ENCODE measurements at regions not wholly inside any gene's neighbourhood (a gene's known extent, or its start where the extent isn't known, plus 50 kb on each side); places are given as distances from the start of the nearest gene placed in this dataset.
A peak's percentile ranks its signal among the peaks of the same experiment; 100 is the strongest.

GRCh38 chr2:7707723-7708122 lies 790.5 kb downstream of the RNF144A start:
- peak overlapping the region; percentile 10 for H3K27ac ChIP-seq (ENCODE audit: low read depth, low read length, severe bottlenecking)
- H3K4me1 ChIP-seq (ENCODE audit: control insufficient read depth, insufficient read depth, low read length, poor library complexity, severe bottlenecking), result peaks cover 25% of the 10 kb centered on the region
- no peaks in the 10 kb centered on the region for H3K9me3 ChIP-seq (ENCODE audit: control insufficient read depth, low read length)
- H3K4me3 ChIP-seq (ENCODE audit: extremely low read depth, insufficient read depth, low read length, poor library complexity, severe bottlenecking), result no peak overlapping the region
- no peaks in the 10 kb centered on the region for H3K36me3 ChIP-seq (ENCODE audit: control insufficient read depth, insufficient read depth, low read length)
- WGBS, 2 experiments (ENCODE audit: insufficient coverage in 2 of 2), result 83 to 85% methylated on average over 2 of the region's 2 CpGs

- H3K4me3 ChIP-seq (ENCODE audit: extremely low read depth, insufficient read depth, low read length, poor library complexity, severe bottlenecking), result no peak overlapping the region
- H3K4me1 ChIP-seq (ENCODE audit: control insufficient read depth, insufficient read depth, low read length, poor library complexity, severe bottlenecking), result peaks cover 19% of the 10 kb centered on the region
- no peak overlapping the region for H3K27ac ChIP-seq (ENCODE audit: low read depth, low read length, severe bottlenecking)
- H3K9me3 ChIP-seq (ENCODE audit: control insufficient read depth, low read length), result no peaks in the 10 kb centered on the region
- WGBS, 2 experiments (ENCODE audit: insufficient coverage in 2 of 2), result 88% methylated on average over 4 to 5 of the region's 5 CpGs
- H3K36me3 ChIP-seq (ENCODE audit: control insufficient read depth, insufficient read depth, low read length), result no peaks in the 10 kb centered on the region
Observed at GRCh38 chr2:7709907-7710306, 792.7 kb downstream of the RNF144A start.

GRCh38 chr2:7711167-7711566 lies 794.0 kb downstream of the RNF144A start:
- H3K4me1 ChIP-seq (ENCODE audit: control insufficient read depth, insufficient read depth, low read length, poor library complexity, severe bottlenecking), result peaks cover 19% of the 10 kb centered on the region
- no peaks in the 10 kb centered on the region for H3K9me3 ChIP-seq (ENCODE audit: control insufficient read depth, low read length)
- no peak overlapping the region for H3K27ac ChIP-seq (ENCODE audit: low read depth, low read length, severe bottlenecking)
- no peaks in the 10 kb centered on the region for H3K36me3 ChIP-seq (ENCODE audit: control insufficient read depth, insufficient read depth, low read length)
- no peak overlapping the region for H3K4me3 ChIP-seq (ENCODE audit: extremely low read depth, insufficient read depth, low read length, poor library complexity, severe bottlenecking)

- no peak overlapping the region for H3K4me3 ChIP-seq (ENCODE audit: extremely low read depth, insufficient read depth, low read length, poor library complexity, severe bottlenecking)
- H3K4me1 ChIP-seq (ENCODE audit: control insufficient read depth, insufficient read depth, low read length, poor library complexity, severe bottlenecking), result no peaks in the 10 kb centered on the region
- H3K36me3 ChIP-seq (ENCODE audit: control insufficient read depth, insufficient read depth, low read length), result no peaks in the 10 kb centered on the region
- no peaks in the 10 kb centered on the region for H3K9me3 ChIP-seq (ENCODE audit: control insufficient read depth, low read length)
- no CpG with 5 or more reads among the region's 2 CpGs for WGBS, 2 experiments (ENCODE audit: insufficient coverage in 2 of 2)
- H3K27ac ChIP-seq (ENCODE audit: low read depth, low read length, severe bottlenecking), result no peak overlapping the region
Observed at GRCh38 chr2:7719876-7720275, 802.7 kb downstream of the RNF144A start.

GRCh38 chr2:7721413-7721995 lies 804.3 kb downstream of the RNF144A start:
- H3K27ac ChIP-seq (ENCODE audit: low read depth, low read length, severe bottlenecking), result no peak overlapping the region
- WGBS, 2 experiments (ENCODE audit: insufficient coverage in 2 of 2), result 91 to 100% methylated on average over 2 to 5 of the region's 10 CpGs

GRCh38 chr2:7722212-7722910 lies 805.1 kb downstream of the RNF144A start:
- H3K9me3 ChIP-seq (ENCODE audit: control insufficient read depth, low read length), result no peaks in the 10 kb centered on the region
- no peak overlapping the region for H3K27ac ChIP-seq (ENCODE audit: low read depth, low read length, severe bottlenecking)
- no peaks in the 10 kb centered on the region for H3K4me1 ChIP-seq (ENCODE audit: control insufficient read depth, insufficient read depth, low read length, poor library complexity, severe bottlenecking)
- H3K4me3 ChIP-seq (ENCODE audit: extremely low read depth, insufficient read depth, low read length, poor library complexity, severe bottlenecking), result no peak overlapping the region
- H3K36me3 ChIP-seq (ENCODE audit: control insufficient read depth, insufficient read depth, low read length), result no peaks in the 10 kb centered on the region
- WGBS, 2 experiments (ENCODE audit: insufficient coverage in 2 of 2), result 90% methylated on average over 11 to 12 of the region's 13 CpGs

More at GRCh38 chr2:7721413-7721995, 804.3 kb downstream of the RNF144A start:
- Histone ChIP-seq H3K36me3 (ENCODE audit: control insufficient read depth, insufficient read depth, low read length) (no peaks in the 10 kb centered on the region), H3K9me3 (ENCODE audit: control insufficient read depth, low read length) (no peaks in the 10 kb centered on the region), H3K4me1 (ENCODE audit: control insufficient read depth, insufficient read depth, low read length, poor library complexity, severe bottlenecking) (no peaks in the 10 kb centered on the region), H3K4me3 (ENCODE audit: extremely low read depth, insufficient read depth, low read length, poor library complexity, severe bottlenecking) (no peak overlapping the region)

- WGBS, 2 experiments (ENCODE audit: insufficient coverage in 2 of 2), result 86 to 91% methylated on average over 4 to 5 of the region's 5 CpGs
- Histone ChIP-seq H3K4me1 (ENCODE audit: control insufficient read depth, insufficient read depth, low read length, poor library complexity, severe bottlenecking) (no peaks in the 10 kb centered on the region), H3K4me3 (ENCODE audit: extremely low read depth, insufficient read depth, low read length, poor library complexity, severe bottlenecking) (no peak overlapping the region), H3K36me3 (ENCODE audit: control insufficient read depth, insufficient read depth, low read length) (no peaks in the 10 kb centered on the region), H3K27ac (ENCODE audit: low read depth, low read length, severe bottlenecking) (no peak overlapping the region), H3K9me3 (ENCODE audit: control insufficient read depth, low read length) (no peaks in the 10 kb centered on the region)
Observed at GRCh38 chr2:7724336-7724735, 807.1 kb downstream of the RNF144A start.

GRCh38 chr2:7725171-7725849 lies 808.1 kb downstream of the RNF144A start:
- no peaks in the 10 kb centered on the region for H3K4me1 ChIP-seq (ENCODE audit: control insufficient read depth, insufficient read depth, low read length, poor library complexity, severe bottlenecking)
- no peaks in the 10 kb centered on the region for H3K36me3 ChIP-seq (ENCODE audit: control insufficient read depth, insufficient read depth, low read length)
- no peaks in the 10 kb centered on the region for H3K9me3 ChIP-seq (ENCODE audit: control insufficient read depth, low read length)
- H3K4me3 ChIP-seq (ENCODE audit: extremely low read depth, insufficient read depth, low read length, poor library complexity, severe bottlenecking), result no peak overlapping the region
- H3K27ac ChIP-seq (ENCODE audit: low read depth, low read length, severe bottlenecking), result no peak overlapping the region
- WGBS, 2 experiments (ENCODE audit: insufficient coverage in 2 of 2), result 63 to 81% methylated on average over 7 to 8 of the region's 9 CpGs

GRCh38 chr2:7725850-7726242 lies 808.6 kb downstream of the RNF144A start:
- no peaks in the 10 kb centered on the region for H3K36me3 ChIP-seq (ENCODE audit: control insufficient read depth, insufficient read depth, low read length)
- H3K27ac ChIP-seq (ENCODE audit: low read depth, low read length, severe bottlenecking), result no peak overlapping the region
- no peak overlapping the region for H3K4me3 ChIP-seq (ENCODE audit: extremely low read depth, insufficient read depth, low read length, poor library complexity, severe bottlenecking)
- H3K9me3 ChIP-seq (ENCODE audit: control insufficient read depth, low read length), result no peaks in the 10 kb centered on the region
- 71 to 80% methylated on average over 1 of the region's 1 CpG for WGBS, 2 experiments (ENCODE audit: insufficient coverage in 2 of 2)
- no peaks in the 10 kb centered on the region for H3K4me1 ChIP-seq (ENCODE audit: control insufficient read depth, insufficient read depth, low read length, poor library complexity, severe bottlenecking)

GRCh38 chr2:7726989-7727388 lies 809.8 kb downstream of the RNF144A start:
- 88 to 92% methylated on average over 1 to 3 of the region's 3 CpGs for WGBS, 2 experiments (ENCODE audit: insufficient coverage in 2 of 2)
- Histone ChIP-seq H3K36me3 (ENCODE audit: control insufficient read depth, insufficient read depth, low read length) (no peaks in the 10 kb centered on the region), H3K9me3 (ENCODE audit: control insufficient read depth, low read length) (no peaks in the 10 kb centered on the region), H3K27ac (ENCODE audit: low read depth, low read length, severe bottlenecking) (no peak overlapping the region), H3K4me3 (ENCODE audit: extremely low read depth, insufficient read depth, low read length, poor library complexity, severe bottlenecking) (no peak overlapping the region), H3K4me1 (ENCODE audit: control insufficient read depth, insufficient read depth, low read length, poor library complexity, severe bottlenecking) (no peaks in the 10 kb centered on the region)

- H3K36me3 ChIP-seq (ENCODE audit: control insufficient read depth, insufficient read depth, low read length), result no peaks in the 10 kb centered on the region
- H3K27ac ChIP-seq (ENCODE audit: low read depth, low read length, severe bottlenecking), result no peak overlapping the region
- H3K9me3 ChIP-seq (ENCODE audit: control insufficient read depth, low read length), result no peaks in the 10 kb centered on the region
- H3K4me3 ChIP-seq (ENCODE audit: extremely low read depth, insufficient read depth, low read length, poor library complexity, severe bottlenecking), result no peak overlapping the region
- H3K4me1 ChIP-seq (ENCODE audit: control insufficient read depth, insufficient read depth, low read length, poor library complexity, severe bottlenecking), result no peaks in the 10 kb centered on the region
- 96% methylated on average over 7 to 8 of the region's 8 CpGs for WGBS, 2 experiments (ENCODE audit: insufficient coverage in 2 of 2)
Observed at GRCh38 chr2:7728388-7728787, 811.2 kb downstream of the RNF144A start.

Measured in mesodermal cell (in vitro differentiated cells).